ENCODE measurements at regions not wholly inside any gene's neighbourhood (a gene's known extent, or its start where the extent isn't known, plus 50 kb on each side); places are given as distances from the start of the nearest gene placed in this dataset.

GRCh38 chr7:155405399-155406318 lies 52.3 kb upstream of the EN2 start:
- FAIRE-seq (no peak), DNase-seq (ENCODE audit: low read depth, low spot score) (no peak)
- H3K4me3 ChIP-seq (ENCODE audit: control insufficient read depth in 2 of 3, extremely low read depth in 1 of 3, insufficient read depth in 2 of 3, low read depth in 1 of 3, low read length in 3 of 3): no peak overlapping the region
- no peaks in the 10 kb centered on the region for H3K9me3 ChIP-seq (ENCODE audit: control insufficient read depth, low read depth, low read length)
- no peak overlapping the region for H3K9ac ChIP-seq (ENCODE audit: control insufficient read depth, extremely low read depth, insufficient read depth, low read length)
- no peaks in the 10 kb centered on the region for H3K4me1 ChIP-seq (ENCODE audit: control insufficient read depth, extremely low read depth, insufficient read depth, low read length)
- dilution Hi-C loops (cut with MboI; ENCODE audit: extremely low pct_ligation_motif_present, low sequenced_read_pairs): no loop called here
- no peaks in the 10 kb centered on the region for H3K36me3 ChIP-seq (ENCODE audit: control insufficient read depth in 2 of 2, extremely low read depth in 1 of 2, insufficient read depth in 2 of 2, low read length in 2 of 2)
- H3K27ac ChIP-seq (ENCODE audit: control insufficient read depth, insufficient read depth, low read length): no peak overlapping the region
- H3K9me1 ChIP-seq (ENCODE audit: control insufficient read depth, extremely low read depth, insufficient read depth, low read length): no peaks in the 10 kb centered on the region
- TF ChIP-seq CTCF (optimal IDR thresholded peaks at IDR 0.05 in 1 of 3, IDR thresholded peaks at IDR 0.05 in 1 of 3, conservative IDR thresholded peaks at IDR 0.05 in 1 of 3; ENCODE audit: extremely low read depth in 1 of 3, insufficient read depth in 2 of 3, low read length in 3 of 3) (peak in 2 of 3 experiments; percentile 15 to 19), EZH2 (IDR thresholded peaks at IDR 0.05; ENCODE audit: low read length) (no peak)
- no peak overlapping the region for H3K4me2 ChIP-seq (ENCODE audit: control insufficient read depth, extremely low read depth, insufficient read depth, low read depth, low read length)
- H3K27me3 ChIP-seq (ENCODE audit: control insufficient read depth, extremely low read depth, insufficient read depth, low read length): peaks cover 63% of the 10 kb centered on the region
- H3K79me2 ChIP-seq (ENCODE audit: control insufficient read depth, insufficient read depth, low read length): no peaks in the 10 kb centered on the region
- no peaks in the 10 kb centered on the region for H4K20me1 ChIP-seq (ENCODE audit: control insufficient read depth, extremely low read depth, insufficient read depth, low read length)
- H2AFZ ChIP-seq (ENCODE audit: control insufficient read depth, low read length): no peak overlapping the region

GRCh38 chr7:155407799-155408198 lies 50.1 kb upstream of the EN2 start:
- Histone ChIP-seq H3K36me3 (ENCODE audit: control insufficient read depth in 2 of 2, extremely low read depth in 1 of 2, insufficient read depth in 2 of 2, low read length in 2 of 2) (no peaks in the 10 kb centered on the region), H3K9me1 (ENCODE audit: control insufficient read depth, extremely low read depth, insufficient read depth, low read length) (no peaks in the 10 kb centered on the region), H3K4me2 (ENCODE audit: control insufficient read depth, extremely low read depth, insufficient read depth, low read depth, low read length) (no peak overlapping the region), H3K79me2 (ENCODE audit: control insufficient read depth, insufficient read depth, low read length) (no peaks in the 10 kb centered on the region), H4K20me1 (ENCODE audit: control insufficient read depth, extremely low read depth, insufficient read depth, low read length) (no peaks in the 10 kb centered on the region), H3K4me1 (ENCODE audit: control insufficient read depth, extremely low read depth, insufficient read depth, low read length) (no peaks in the 10 kb centered on the region), H3K9ac (ENCODE audit: control insufficient read depth, extremely low read depth, insufficient read depth, low read length) (no peak overlapping the region), H2AFZ (ENCODE audit: control insufficient read depth, low read length) (no peak overlapping the region), H3K9me3 (ENCODE audit: control insufficient read depth, low read depth, low read length) (no peaks in the 10 kb centered on the region), H3K4me3 (ENCODE audit: control insufficient read depth in 2 of 3, extremely low read depth in 1 of 3, insufficient read depth in 2 of 3, low read depth in 1 of 3, low read length in 3 of 3) (no peak overlapping the region), H3K27ac (ENCODE audit: control insufficient read depth, insufficient read depth, low read length) (no peak overlapping the region), H3K27me3 (ENCODE audit: control insufficient read depth, extremely low read depth, insufficient read depth, low read length) (peaks cover 60% of the 10 kb centered on the region)
- dilution Hi-C loops (cut with MboI; ENCODE audit: extremely low pct_ligation_motif_present, low sequenced_read_pairs): no loop called here
- FAIRE-seq (no peak), DNase-seq (ENCODE audit: low read depth, low spot score) (no peak)
- TF ChIP-seq EZH2 (IDR thresholded peaks at IDR 0.05; ENCODE audit: low read length) (no peak), CTCF (optimal IDR thresholded peaks at IDR 0.05 in 1 of 3, IDR thresholded peaks at IDR 0.05 in 1 of 3, conservative IDR thresholded peaks at IDR 0.05 in 1 of 3; ENCODE audit: extremely low read depth in 1 of 3, insufficient read depth in 2 of 3, low read length in 3 of 3) (no peak)
